ENCODE measurements at regions not wholly inside any gene's neighbourhood (a gene's known extent, or its start where the extent isn't known, plus 50 kb on each side); places are given as distances from the start of the nearest gene placed in this dataset.

DNA sequence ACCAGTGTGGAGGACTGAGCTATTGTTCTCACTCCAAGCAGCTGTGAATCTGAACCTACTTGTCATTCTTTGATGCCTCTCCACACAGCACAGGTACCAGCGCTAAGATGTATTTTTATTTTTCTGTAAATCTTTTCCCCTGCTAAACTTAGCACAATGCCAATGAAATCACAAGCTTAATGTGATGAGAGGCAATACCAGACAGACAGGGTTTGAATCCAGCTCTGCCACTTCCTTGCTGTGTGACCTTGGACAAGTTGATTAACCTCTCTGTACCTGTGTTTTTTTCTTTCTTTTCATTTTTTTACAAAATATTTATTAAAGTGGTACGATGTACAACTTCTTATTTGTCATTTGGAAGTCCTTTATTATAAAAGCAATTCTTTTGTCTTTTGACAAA is 757.6 kb downstream of the MED13L start:
- TF ChIP-seq YY1 (IDR thresholded peaks at IDR 0.05; ENCODE audit: insufficient read depth, insufficient read length): no peak
- TF ChIP-seq ZNF274 (IDR thresholded peaks at IDR 0.05; ENCODE audit: low read depth, low read length): no peak
- no peak for TF ChIP-seq SUZ12 (IDR thresholded peaks at IDR 0.05; ENCODE audit: extremely low read depth, insufficient read depth, insufficient read length)

Data from NT2/D1 (cell line).